ENCODE measurements at regions not wholly inside any gene's neighbourhood (a gene's known extent, or its start where the extent isn't known, plus 50 kb on each side); places are given as distances from the start of the nearest gene placed in this dataset.

- H3K4me1 Mint-ChIP-seq, result no peaks in the 10 kb centered on the region
- no peak overlapping the region for H3K4me3 Mint-ChIP-seq
- H3K27me3 Mint-ChIP-seq, result no peaks in the 10 kb centered on the region
- intact Hi-C loops (cut with micrococcal nuclease), result no loop called here
- H3K9me3 Mint-ChIP-seq, result no peaks in the 10 kb centered on the region
- H3K36me3 Mint-ChIP-seq (ENCODE audit: low read depth), result no peaks in the 10 kb centered on the region
- DNase-seq, result no peak
- H3K27ac Mint-ChIP-seq, result no peak overlapping the region
These were observed 559.0 kb upstream of the MEF2C start for GRCh38 chr5:89441965-89442364.

GRCh38 chr5:89440670-89441069, 557.7 kb upstream of the MEF2C start:
- no peaks in the 10 kb centered on the region for H3K4me1 Mint-ChIP-seq
- no peaks in the 10 kb centered on the region for H3K27me3 Mint-ChIP-seq
- H3K9me3 Mint-ChIP-seq, result no peaks in the 10 kb centered on the region
- H3K27ac Mint-ChIP-seq, result no peak overlapping the region
- no peak for DNase-seq
- no peak overlapping the region for H3K4me3 Mint-ChIP-seq
- intact Hi-C loops (cut with micrococcal nuclease), result no loop called here
- H3K36me3 Mint-ChIP-seq (ENCODE audit: low read depth), result no peaks in the 10 kb centered on the region

- no peak for DNase-seq
- no peak overlapping the region for H3K4me3 Mint-ChIP-seq
- intact Hi-C loops (cut with micrococcal nuclease), result no loop called here
These were observed 554.8 kb upstream of the MEF2C start for GRCh38 chr5:89437450-89438435.

GRCh38 chr5:89436464-89436863, 553.5 kb upstream of the MEF2C start:
- no peak overlapping the region for H3K4me3 Mint-ChIP-seq
- no peaks in the 10 kb centered on the region for H3K4me1 Mint-ChIP-seq
- no peak overlapping the region for H3K27ac Mint-ChIP-seq
- DNase-seq, result no peak
- H3K9me3 Mint-ChIP-seq, result no peaks in the 10 kb centered on the region
- no peaks in the 10 kb centered on the region for H3K36me3 Mint-ChIP-seq (ENCODE audit: low read depth)
- intact Hi-C loops (cut with micrococcal nuclease), result no loop called here
- H3K27me3 Mint-ChIP-seq, result no peaks in the 10 kb centered on the region

More at GRCh38 chr5:89437450-89438435, 554.8 kb upstream of the MEF2C start:
- H3K36me3 Mint-ChIP-seq (ENCODE audit: low read depth), result no peaks in the 10 kb centered on the region
- no peaks in the 10 kb centered on the region for H3K9me3 Mint-ChIP-seq
- no peaks in the 10 kb centered on the region for H3K27me3 Mint-ChIP-seq
- H3K27ac Mint-ChIP-seq, result no peak overlapping the region
- H3K4me1 Mint-ChIP-seq, result no peaks in the 10 kb centered on the region

GRCh38 chr5:89435347-89435746, 552.4 kb upstream of the MEF2C start:
- DNase-seq, result no peak
- H3K27ac Mint-ChIP-seq, result no peak overlapping the region
- no peak overlapping the region for H3K4me3 Mint-ChIP-seq
- intact Hi-C loops (cut with micrococcal nuclease), result no loop called here
- no peaks in the 10 kb centered on the region for H3K36me3 Mint-ChIP-seq (ENCODE audit: low read depth)
- no peaks in the 10 kb centered on the region for H3K9me3 Mint-ChIP-seq
- H3K27me3 Mint-ChIP-seq, result no peaks in the 10 kb centered on the region
- no peaks in the 10 kb centered on the region for H3K4me1 Mint-ChIP-seq

- Mint-ChIP-seq H3K27ac (no peak overlapping the region), H3K27me3 (no peaks in the 10 kb centered on the region), H3K4me1 (no peaks in the 10 kb centered on the region), H3K9me3 (no peaks in the 10 kb centered on the region), H3K36me3 (ENCODE audit: low read depth) (no peaks in the 10 kb centered on the region), H3K4me3 (no peak overlapping the region)
- no peak for DNase-seq
- intact Hi-C loops (cut with micrococcal nuclease), result no loop called here
These were observed 545.6 kb upstream of the MEF2C start for GRCh38 chr5:89428624-89429023.

GRCh38 chr5:89425062-89425461, 542.1 kb upstream of the MEF2C start:
- H3K27me3 Mint-ChIP-seq, result no peaks in the 10 kb centered on the region
- H3K4me1 Mint-ChIP-seq, result no peaks in the 10 kb centered on the region
- no peaks in the 10 kb centered on the region for H3K9me3 Mint-ChIP-seq
- no peak for DNase-seq
- H3K27ac Mint-ChIP-seq, result no peak overlapping the region
- intact Hi-C loops (cut with micrococcal nuclease), result no loop called here
- H3K36me3 Mint-ChIP-seq (ENCODE audit: low read depth), result no peaks in the 10 kb centered on the region
- H3K4me3 Mint-ChIP-seq, result no peak overlapping the region

- Mint-ChIP-seq H3K36me3 (ENCODE audit: low read depth) (no peaks in the 10 kb centered on the region), H3K27me3 (no peaks in the 10 kb centered on the region), H3K4me3 (no peak overlapping the region), H3K4me1 (no peaks in the 10 kb centered on the region), H3K9me3 (peaks cover 4% of the 10 kb centered on the region), H3K27ac (no peak overlapping the region)
- no peak for DNase-seq
- intact Hi-C loops (cut with micrococcal nuclease), result no loop called here
These were observed 538.1 kb upstream of the MEF2C start for GRCh38 chr5:89421035-89421434.

GRCh38 chr5:89418407-89419085, 535.6 kb upstream of the MEF2C start:
- H3K36me3 Mint-ChIP-seq (ENCODE audit: low read depth), result no peaks in the 10 kb centered on the region

GRCh38 chr5:89417990-89418389, 535.0 kb upstream of the MEF2C start:
- peaks cover 4% of the 10 kb centered on the region for H3K9me3 Mint-ChIP-seq
- no peak overlapping the region for H3K4me3 Mint-ChIP-seq
- no peaks in the 10 kb centered on the region for H3K36me3 Mint-ChIP-seq (ENCODE audit: low read depth)
- DNase-seq, result no peak
- no peak overlapping the region for H3K27ac Mint-ChIP-seq
- intact Hi-C loops (cut with micrococcal nuclease), result no loop called here
- H3K4me1 Mint-ChIP-seq, result no peaks in the 10 kb centered on the region
- H3K27me3 Mint-ChIP-seq, result no peaks in the 10 kb centered on the region

More at GRCh38 chr5:89418407-89419085, 535.6 kb upstream of the MEF2C start:
- Mint-ChIP-seq H3K9me3 (peaks cover 4% of the 10 kb centered on the region), H3K27me3 (no peaks in the 10 kb centered on the region), H3K4me3 (no peak overlapping the region), H3K27ac (no peak overlapping the region), H3K4me1 (no peaks in the 10 kb centered on the region)
- intact Hi-C loops (cut with micrococcal nuclease), result no loop called here
- no peak for DNase-seq

- Mint-ChIP-seq H3K36me3 (ENCODE audit: low read depth) (no peaks in the 10 kb centered on the region), H3K27ac (no peak overlapping the region), H3K9me3 (peaks cover 4% of the 10 kb centered on the region), H3K27me3 (no peaks in the 10 kb centered on the region), H3K4me1 (no peaks in the 10 kb centered on the region), H3K4me3 (no peak overlapping the region)
- intact Hi-C loops (cut with micrococcal nuclease), result no loop called here
- no peak for DNase-seq
These were observed 534.5 kb upstream of the MEF2C start for GRCh38 chr5:89417515-89417914.

- Mint-ChIP-seq H3K36me3 (ENCODE audit: low read depth) (no peaks in the 10 kb centered on the region), H3K9me3 (no peaks in the 10 kb centered on the region), H3K27ac (no peak overlapping the region)
These were observed 528.9 kb upstream of the MEF2C start for GRCh38 chr5:89411891-89412290.

GRCh38 chr5:89407054-89407453, 524.1 kb upstream of the MEF2C start:
- intact Hi-C loops (cut with micrococcal nuclease), result no loop called here
- Mint-ChIP-seq H3K9me3 (no peaks in the 10 kb centered on the region), H3K36me3 (ENCODE audit: low read depth) (no peaks in the 10 kb centered on the region), H3K4me3 (no peak overlapping the region), H3K27ac (no peak overlapping the region), H3K4me1 (no peaks in the 10 kb centered on the region), H3K27me3 (no peaks in the 10 kb centered on the region)
- no peak for DNase-seq

More at GRCh38 chr5:89411891-89412290, 528.9 kb upstream of the MEF2C start:
- no peak for DNase-seq
- intact Hi-C loops (cut with micrococcal nuclease), result no loop called here
- H3K4me1 Mint-ChIP-seq, result no peaks in the 10 kb centered on the region
- no peak overlapping the region for H3K4me3 Mint-ChIP-seq
- H3K27me3 Mint-ChIP-seq, result no peaks in the 10 kb centered on the region

- Mint-ChIP-seq H3K36me3 (ENCODE audit: low read depth) (no peaks in the 10 kb centered on the region), H3K4me3 (no peak overlapping the region), H3K4me1 (peaks cover 4% of the 10 kb centered on the region)
These were observed 518.7 kb upstream of the MEF2C start for GRCh38 chr5:89401659-89402058.

More at GRCh38 chr5:89401659-89402058, 518.7 kb upstream of the MEF2C start:
- H3K9me3 Mint-ChIP-seq, result no peaks in the 10 kb centered on the region
- no peak for DNase-seq
- no peak overlapping the region for H3K27ac Mint-ChIP-seq
- H3K27me3 Mint-ChIP-seq, result no peaks in the 10 kb centered on the region
- intact Hi-C loops (cut with micrococcal nuclease), result no loop called here
